ENCODE measurements at regions not wholly inside any gene's neighbourhood (a gene's known extent, or its start where the extent isn't known, plus 50 kb on each side); places are given as distances from the start of the nearest gene placed in this dataset.
A peak's percentile ranks its signal among the peaks of the same experiment; 100 is the strongest.

DNA sequence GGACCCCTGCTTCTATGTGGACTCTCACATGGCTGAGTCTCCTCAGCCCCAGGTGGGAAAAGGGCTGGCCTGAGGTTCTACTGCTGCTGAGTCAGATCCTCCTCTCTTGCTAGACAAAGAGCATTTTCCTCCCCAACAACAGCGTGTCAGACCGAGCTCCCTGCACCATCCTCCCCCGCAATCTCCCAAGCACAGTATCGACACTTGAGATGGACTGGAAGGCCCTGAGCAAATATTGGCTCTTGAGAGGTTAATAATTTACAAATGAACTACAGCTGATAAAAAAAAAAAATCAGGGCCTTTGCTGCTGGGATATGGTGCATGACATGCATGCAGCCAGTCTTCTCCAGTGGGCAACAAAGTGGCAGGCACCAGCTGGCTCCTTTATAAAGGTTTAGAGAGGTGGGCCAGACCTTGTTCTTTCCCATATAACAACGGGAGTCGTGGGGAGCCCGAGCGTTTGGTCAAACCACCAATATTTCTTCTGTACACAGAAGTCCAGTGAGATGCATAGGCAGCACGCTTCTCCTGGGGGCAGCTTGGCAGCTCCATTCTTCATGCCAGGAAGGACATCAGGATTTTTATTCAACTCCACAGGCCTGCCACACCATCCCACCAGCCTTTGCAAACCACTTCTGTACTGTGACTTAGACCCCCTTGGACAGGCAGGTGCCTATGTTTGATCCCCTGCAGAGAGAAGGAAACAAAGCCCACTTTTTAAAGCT lies 55.4 kb upstream of the CAMK1G start:
- Histone ChIP-seq H4K91ac (ENCODE audit: low read length) (no peak overlapping the region), H2BK120ac (ENCODE audit: low read depth, low read length) (no peak overlapping the region), H4K8ac (ENCODE audit: low read length) (no peak overlapping the region), H3K23ac (ENCODE audit: low read length in 2 of 2) (no peak overlapping the region), H2AK5ac (ENCODE audit: low read length, severe bottlenecking) (no peak overlapping the region), H3K4ac (ENCODE audit: low read depth in 1 of 2, low read length in 2 of 2) (no peak overlapping the region), H2BK15ac (ENCODE audit: low read depth, poor library complexity, severe bottlenecking) (no peak overlapping the region), H2AFZ (ENCODE audit: low read depth, low read length) (no peak overlapping the region), H3K27me3 (ENCODE audit: control insufficient read depth in 1 of 2, insufficient read depth in 1 of 2, low read length in 2 of 2) (peaks cover 4 to 58% of the 10 kb centered on the region in 2 experiments), H2BK5ac (ENCODE audit: low read depth, low read length, poor library complexity, severe bottlenecking) (peak overlapping the region; percentile 9), H3K14ac (ENCODE audit: low read length in 2 of 2) (no peak overlapping the region), H3K4me1 (ENCODE audit: control insufficient read depth, insufficient read depth, low read depth, low read length) (peaks cover 9% of the 10 kb centered on the region), H3K4me2 (ENCODE audit: low read length, poor library complexity, severe bottlenecking) (no peak overlapping the region), H2BK12ac (ENCODE audit: low read length in 2 of 2) (no peak overlapping the region), H3K9ac (ENCODE audit: low read length) (no peak overlapping the region), H3K9me3 (ENCODE audit: control insufficient read depth, low read length) (no peaks in the 10 kb centered on the region), H3K18ac (ENCODE audit: low read depth in 1 of 2, low read length in 2 of 2) (no peak overlapping the region), H3K79me1 (replicated peaks; ENCODE audit: low read length, poor library complexity, severe bottlenecking) (no peaks in the 10 kb centered on the region), H3K27ac (ENCODE audit: low read length, poor library complexity, severe bottlenecking) (peak overlapping the region; percentile 83), H3K4me3 (ENCODE audit: insufficient read depth in 1 of 2, low read depth in 1 of 2, low read length in 2 of 2) (no peak overlapping the region), H3K36me3 (ENCODE audit: control insufficient read depth in 1 of 2, insufficient read depth in 2 of 2, low read depth in 1 of 2, low read length in 2 of 2) (no peaks in the 10 kb centered on the region)
- DNase-seq, result no peak
- WGBS, result 85% methylated on average over 7 of the region's 9 CpGs

DNA sequence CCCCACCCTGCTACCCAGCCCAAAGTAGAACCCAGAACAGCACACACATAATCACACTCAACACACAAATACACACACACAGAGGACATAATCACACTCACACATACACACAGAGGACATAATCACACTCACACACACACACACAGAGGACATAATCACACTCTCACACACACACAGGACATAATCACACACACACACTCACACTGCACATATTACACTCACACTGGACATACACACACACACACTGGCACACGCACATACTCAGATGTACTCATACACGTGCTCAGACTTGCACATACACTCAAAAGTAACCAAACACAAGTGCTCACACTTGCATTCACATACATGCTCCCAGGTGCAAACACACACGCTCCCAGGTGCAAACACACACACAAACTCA lies 54.3 kb upstream of the CAMK1G start:
- Histone ChIP-seq H4K91ac (ENCODE audit: low read length) (no peak overlapping the region), H3K14ac (ENCODE audit: low read length in 2 of 2) (peak overlapping the region in 1 of 2 experiments; percentile 72), H2BK15ac (ENCODE audit: low read depth, poor library complexity, severe bottlenecking) (no peak overlapping the region), H2BK12ac (ENCODE audit: low read length in 2 of 2) (no peak overlapping the region), H3K27me3 (ENCODE audit: control insufficient read depth in 1 of 2, insufficient read depth in 1 of 2, low read length in 2 of 2) (peaks cover 8 to 68% of the 10 kb centered on the region in 2 experiments), H2AK5ac (ENCODE audit: low read length, severe bottlenecking) (peak overlapping the region; percentile 17), H4K8ac (ENCODE audit: low read length) (no peak overlapping the region), H3K23ac (ENCODE audit: low read length in 2 of 2) (no peak overlapping the region), H3K4me2 (ENCODE audit: low read length, poor library complexity, severe bottlenecking) (no peak overlapping the region), H3K79me1 (replicated peaks; ENCODE audit: low read length, poor library complexity, severe bottlenecking) (no peaks in the 10 kb centered on the region), H2BK120ac (ENCODE audit: low read depth, low read length) (no peak overlapping the region), H3K27ac (ENCODE audit: low read length, poor library complexity, severe bottlenecking) (no peak overlapping the region), H3K4ac (ENCODE audit: low read depth in 1 of 2, low read length in 2 of 2) (no peak overlapping the region), H3K4me3 (ENCODE audit: insufficient read depth in 1 of 2, low read depth in 1 of 2, low read length in 2 of 2) (no peak overlapping the region), H2BK5ac (ENCODE audit: low read depth, low read length, poor library complexity, severe bottlenecking) (no peak overlapping the region), H3K18ac (ENCODE audit: low read depth in 1 of 2, low read length in 2 of 2) (no peak overlapping the region), H3K4me1 (ENCODE audit: control insufficient read depth, insufficient read depth, low read depth, low read length) (peaks cover 9% of the 10 kb centered on the region), H3K9me3 (ENCODE audit: control insufficient read depth, low read length) (no peaks in the 10 kb centered on the region), H2AFZ (ENCODE audit: low read depth, low read length) (no peak overlapping the region), H3K9ac (ENCODE audit: low read length) (no peak overlapping the region), H3K36me3 (ENCODE audit: control insufficient read depth in 1 of 2, insufficient read depth in 2 of 2, low read depth in 1 of 2, low read length in 2 of 2) (no peaks in the 10 kb centered on the region)
- 62% methylated on average over 3 of the region's 3 CpGs for WGBS
- DNase-seq, result no peak

DNA sequence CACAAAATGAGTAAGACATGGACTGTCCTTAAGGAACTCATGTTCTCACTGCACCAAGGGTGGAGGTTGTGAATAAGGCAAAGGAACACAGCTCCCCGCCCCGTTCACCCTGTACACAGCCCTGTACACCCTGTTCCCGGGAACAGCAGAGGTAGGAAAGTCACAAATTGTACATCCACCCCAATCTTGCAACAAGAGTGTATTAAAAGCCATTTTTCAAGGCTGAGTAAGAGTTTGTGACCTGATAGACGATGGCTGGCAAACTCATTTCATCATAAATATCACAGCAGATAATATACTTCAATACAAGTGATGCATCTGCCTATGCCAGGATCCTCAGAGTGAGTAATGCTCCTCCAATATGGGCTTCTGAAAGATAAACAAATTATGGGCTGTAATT lies 52.5 kb upstream of the CAMK1G start:
- Histone ChIP-seq H3K18ac (ENCODE audit: low read depth in 1 of 2, low read length in 2 of 2) (no peak overlapping the region), H2BK12ac (ENCODE audit: low read length in 2 of 2) (no peak overlapping the region), H2BK5ac (ENCODE audit: low read depth, low read length, poor library complexity, severe bottlenecking) (no peak overlapping the region), H2BK15ac (ENCODE audit: low read depth, poor library complexity, severe bottlenecking) (no peak overlapping the region), H3K79me1 (replicated peaks; ENCODE audit: low read length, poor library complexity, severe bottlenecking) (no peaks in the 10 kb centered on the region), H3K4me2 (ENCODE audit: low read length, poor library complexity, severe bottlenecking) (no peak overlapping the region), H3K9ac (ENCODE audit: low read length) (no peak overlapping the region), H4K91ac (ENCODE audit: low read length) (no peak overlapping the region), H2AK5ac (ENCODE audit: low read length, severe bottlenecking) (no peak overlapping the region), H2BK120ac (ENCODE audit: low read depth, low read length) (no peak overlapping the region), H3K14ac (ENCODE audit: low read length in 2 of 2) (no peak overlapping the region), H3K4me3 (ENCODE audit: insufficient read depth in 1 of 2, low read depth in 1 of 2, low read length in 2 of 2) (no peak overlapping the region), H3K9me3 (ENCODE audit: control insufficient read depth, low read length) (no peaks in the 10 kb centered on the region), H3K23ac (ENCODE audit: low read length in 2 of 2) (no peak overlapping the region), H2AFZ (ENCODE audit: low read depth, low read length) (no peak overlapping the region), H3K27ac (ENCODE audit: low read length, poor library complexity, severe bottlenecking) (no peak overlapping the region), H3K4ac (ENCODE audit: low read depth in 1 of 2, low read length in 2 of 2) (no peak overlapping the region), H3K4me1 (ENCODE audit: control insufficient read depth, insufficient read depth, low read depth, low read length) (peaks cover 9% of the 10 kb centered on the region), H3K27me3 (ENCODE audit: control insufficient read depth in 1 of 2, insufficient read depth in 1 of 2, low read length in 2 of 2) (peaks cover 17 to 73% of the 10 kb centered on the region in 2 experiments), H3K36me3 (ENCODE audit: control insufficient read depth in 1 of 2, insufficient read depth in 2 of 2, low read depth in 1 of 2, low read length in 2 of 2) (no peaks in the 10 kb centered on the region), H4K8ac (ENCODE audit: low read length) (no peak overlapping the region)
- WGBS, result 50% methylated on average over 1 of the region's 4 CpGs
- no peak for DNase-seq

DNA sequence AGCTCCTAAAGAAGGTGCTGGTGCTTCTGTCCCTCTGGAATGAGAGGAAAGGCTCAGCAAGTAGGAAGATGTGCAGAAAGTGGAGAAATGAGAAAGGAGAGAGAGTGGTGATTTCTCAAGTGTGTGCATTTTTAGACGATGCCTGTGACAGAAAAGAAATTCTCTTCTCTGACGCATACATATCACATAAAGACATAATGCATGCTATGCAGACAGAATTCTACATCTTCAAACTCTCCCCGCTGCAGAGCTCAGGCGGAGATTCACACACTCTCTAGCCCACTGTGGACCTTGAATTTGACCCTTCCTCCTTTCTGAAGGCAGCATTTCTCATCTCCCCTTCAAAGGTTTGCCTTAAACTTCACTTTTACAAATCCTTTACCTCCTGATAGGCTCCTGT lies 52.0 kb upstream of the CAMK1G start:
- WGBS, result 82% methylated on average over 4 of the region's 4 CpGs
- H3K9ac ChIP-seq (ENCODE audit: low read length), result no peak overlapping the region
- H3K36me3 ChIP-seq (ENCODE audit: control insufficient read depth in 1 of 2, insufficient read depth in 2 of 2, low read depth in 1 of 2, low read length in 2 of 2), result no peaks in the 10 kb centered on the region
- no peaks in the 10 kb centered on the region for H3K79me1 ChIP-seq (replicated peaks; ENCODE audit: low read length, poor library complexity, severe bottlenecking)
- H2AK5ac ChIP-seq (ENCODE audit: low read length, severe bottlenecking), result no peak overlapping the region
- no peak overlapping the region for H3K4me3 ChIP-seq (ENCODE audit: insufficient read depth in 1 of 2, low read depth in 1 of 2, low read length in 2 of 2)
- no peak overlapping the region for H2AFZ ChIP-seq (ENCODE audit: low read depth, low read length)
- H4K91ac ChIP-seq (ENCODE audit: low read length), result no peak overlapping the region
- H3K23ac ChIP-seq (ENCODE audit: low read length in 2 of 2), result no peak overlapping the region
- no peak overlapping the region for H3K18ac ChIP-seq (ENCODE audit: low read depth in 1 of 2, low read length in 2 of 2)
- no peak overlapping the region for H2BK12ac ChIP-seq (ENCODE audit: low read length in 2 of 2)
- no peak overlapping the region for H4K8ac ChIP-seq (ENCODE audit: low read length)
- DNase-seq, result no peak
- no peak overlapping the region for H2BK120ac ChIP-seq (ENCODE audit: low read depth, low read length)
- H3K4ac ChIP-seq (ENCODE audit: low read depth in 1 of 2, low read length in 2 of 2), result no peak overlapping the region
- no peak overlapping the region for H3K27ac ChIP-seq (ENCODE audit: low read length, poor library complexity, severe bottlenecking)
- no peak overlapping the region for H2BK15ac ChIP-seq (ENCODE audit: low read depth, poor library complexity, severe bottlenecking)
- H3K4me1 ChIP-seq (ENCODE audit: control insufficient read depth, insufficient read depth, low read depth, low read length), result peaks cover 9% of the 10 kb centered on the region
- H3K14ac ChIP-seq (ENCODE audit: low read length in 2 of 2), result no peak overlapping the region
- no peaks in the 10 kb centered on the region for H3K9me3 ChIP-seq (ENCODE audit: control insufficient read depth, low read length)
- no peak overlapping the region for H2BK5ac ChIP-seq (ENCODE audit: low read depth, low read length, poor library complexity, severe bottlenecking)
- no peak overlapping the region for H3K4me2 ChIP-seq (ENCODE audit: low read length, poor library complexity, severe bottlenecking)
- peaks cover 22 to 77% of the 10 kb centered on the region in 2 experiments for H3K27me3 ChIP-seq (ENCODE audit: control insufficient read depth in 1 of 2, insufficient read depth in 1 of 2, low read length in 2 of 2)

All from mesenchymal stem cell (in vitro differentiated cells and primary cell).